Loucy (cell line): ENCODE measurements at regions not wholly inside any gene's neighbourhood (a gene's known extent, or its start where the extent isn't known, plus 50 kb on each side); places are given as distances from the start of the nearest gene placed in this dataset.

Experiments
- H2AFZ ChIP-seq: fragments of 200-600 bp; sonication (generic); 2 replicates; pipeline ENCODE4 v1.6.0; 2016; ENCODE audit warnings: antibody characterized with exemption, mild to moderate bottlenecking, low read length, moderate library complexity
- H3F3A ChIP-seq: fragments of 200-600 bp; 2 replicates; pipeline ENCODE4 v1.6.0; 2016; ENCODE audit warnings: antibody characterized with exemption, low read depth, mild to moderate bottlenecking
- H3K27me3 ChIP-seq: fragments of 200-600 bp; sonication (generic); 2 replicates; pipeline ENCODE4 v1.6.1; 2014; ENCODE audit warnings: low read length, mild to moderate bottlenecking; ENCODE audit not compliant: insufficient read depth, poor library complexity, severe bottlenecking
- H3K36me3 ChIP-seq: fragments of 200-600 bp; sonication (generic); 2 replicates; pipeline ENCODE4 v1.6.1; 2016; ENCODE audit warnings: low read length; ENCODE audit not compliant: insufficient read depth
- H3K4me1 ChIP-seq: fragments of 200-600 bp; sonication (generic); 2 replicates; pipeline ENCODE4 v1.5.1; 2014; ENCODE audit warnings: low read length, mild to moderate bottlenecking; ENCODE audit not compliant: insufficient read depth, poor library complexity, severe bottlenecking
- H3K4me2 ChIP-seq: fragments of 200-600 bp; sonication (generic); 2 replicates; pipeline ENCODE4 v1.6.0; 2014; ENCODE audit warnings: antibody characterized with exemption, low read length, low read depth, mild to moderate bottlenecking; ENCODE audit not compliant: poor library complexity, severe bottlenecking
- H3K4me3 ChIP-seq: fragments of 200-600 bp; sonication (generic); 2 replicates; pipeline ENCODE4 v1.5.1; 2014; ENCODE audit warnings: low read length, mild to moderate bottlenecking, mixed read lengths; ENCODE audit not compliant: poor library complexity, severe bottlenecking
- H3K79me2 ChIP-seq: fragments of 200-600 bp; sonication (generic); 2 replicates; pipeline ENCODE4 v1.6.1; 2014; ENCODE audit warnings: low read length; ENCODE audit not compliant: insufficient read depth
- H3K9ac ChIP-seq: fragments of 200-600 bp; sonication (generic); 2 replicates; pipeline ENCODE4 v1.6.0; 2014; ENCODE audit warnings: mild to moderate bottlenecking, low read depth, low read length, moderate library complexity; ENCODE audit not compliant: poor library complexity, severe bottlenecking
- H3K9me2 ChIP-seq: fragments of 200-600 bp; sonication (generic); replicated peaks from 2 replicates; pipeline ENCODE4 v1.6.1; 2016; ENCODE audit warnings: low read depth, low read length, mixed read lengths
- H3K9me3 ChIP-seq: fragments of 200-600 bp; sonication (generic); 2 replicates; pipeline ENCODE4 v1.6.1; 2014; ENCODE audit warnings: mild to moderate bottlenecking, antibody characterized with exemption, low read length, low read depth; ENCODE audit not compliant: insufficient read depth
- H4K20me1 ChIP-seq: fragments of 200-600 bp; sonication (generic); 2 replicates; pipeline ENCODE4 v1.6.0; 2014; ENCODE audit warnings: antibody characterized with exemption, low read length, mild to moderate bottlenecking; ENCODE audit not compliant: insufficient read depth, poor library complexity, severe bottlenecking
- EZH2phosphoT487 ChIP-seq: fragments of 200-600 bp; IDR thresholded peaks from 2 replicates; pipeline ENCODE4 v1.6.1; 2018; ENCODE audit warnings: antibody characterized with exemption, mild to moderate bottlenecking, moderate library complexity, borderline replicate concordance
- TF ChIP-seq, protein P1 (sequence below): fragments of 200-600 bp; sonication (generic); conservative IDR thresholded peaks from 2 replicates; pipeline ENCODE4 v1.5.1; 2014; ENCODE audit warnings: mild to moderate bottlenecking, antibody characterized with exemption, low read length

DNA sequence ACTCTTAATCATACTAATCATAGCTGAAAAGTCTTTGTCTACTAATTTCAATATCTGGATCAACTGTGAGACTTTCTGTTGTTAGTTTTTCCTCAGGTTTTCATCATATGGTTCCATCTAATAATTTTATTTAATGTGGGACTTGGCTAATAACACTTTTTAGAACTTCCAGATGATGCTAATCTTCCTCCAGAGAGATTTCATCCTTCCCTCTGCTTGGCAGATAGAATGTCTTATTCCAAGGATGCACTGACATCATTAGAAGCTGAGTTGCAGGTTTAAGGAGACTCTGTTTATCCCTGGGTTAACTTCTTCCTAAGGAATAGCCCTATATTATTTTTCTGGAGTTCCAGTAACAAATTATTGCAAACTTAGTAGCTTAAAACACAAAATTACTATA is 325.6 kb downstream of the COG6 start:
- no peaks in the 10 kb centered on the region for H3K9me3 ChIP-seq
- H2AFZ ChIP-seq = no peak overlapping the region
- H3K4me1 ChIP-seq = no peaks in the 10 kb centered on the region
- no peak overlapping the region for H3K4me2 ChIP-seq
- no peak overlapping the region for H3K9ac ChIP-seq
- no peaks in the 10 kb centered on the region for H3K9me2 ChIP-seq
- no peak overlapping the region for H3K4me3 ChIP-seq
- H3K79me2 ChIP-seq = no peaks in the 10 kb centered on the region
- no peak for TF ChIP-seq EZH2phosphoT487
- TF ChIP-seq, protein P1, sequence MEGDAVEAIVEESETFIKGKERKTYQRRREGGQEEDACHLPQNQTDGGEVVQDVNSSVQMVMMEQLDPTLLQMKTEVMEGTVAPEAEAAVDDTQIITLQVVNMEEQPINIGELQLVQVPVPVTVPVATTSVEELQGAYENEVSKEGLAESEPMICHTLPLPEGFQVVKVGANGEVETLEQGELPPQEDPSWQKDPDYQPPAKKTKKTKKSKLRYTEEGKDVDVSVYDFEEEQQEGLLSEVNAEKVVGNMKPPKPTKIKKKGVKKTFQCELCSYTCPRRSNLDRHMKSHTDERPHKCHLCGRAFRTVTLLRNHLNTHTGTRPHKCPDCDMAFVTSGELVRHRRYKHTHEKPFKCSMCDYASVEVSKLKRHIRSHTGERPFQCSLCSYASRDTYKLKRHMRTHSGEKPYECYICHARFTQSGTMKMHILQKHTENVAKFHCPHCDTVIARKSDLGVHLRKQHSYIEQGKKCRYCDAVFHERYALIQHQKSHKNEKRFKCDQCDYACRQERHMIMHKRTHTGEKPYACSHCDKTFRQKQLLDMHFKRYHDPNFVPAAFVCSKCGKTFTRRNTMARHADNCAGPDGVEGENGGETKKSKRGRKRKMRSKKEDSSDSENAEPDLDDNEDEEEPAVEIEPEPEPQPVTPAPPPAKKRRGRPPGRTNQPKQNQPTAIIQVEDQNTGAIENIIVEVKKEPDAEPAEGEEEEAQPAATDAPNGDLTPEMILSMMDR = no peak
- no peaks in the 10 kb centered on the region for H3K27me3 ChIP-seq
- no peaks in the 10 kb centered on the region for H3F3A ChIP-seq
- no peaks in the 10 kb centered on the region for H3K36me3 ChIP-seq
- no peaks in the 10 kb centered on the region for H4K20me1 ChIP-seq

DNA sequence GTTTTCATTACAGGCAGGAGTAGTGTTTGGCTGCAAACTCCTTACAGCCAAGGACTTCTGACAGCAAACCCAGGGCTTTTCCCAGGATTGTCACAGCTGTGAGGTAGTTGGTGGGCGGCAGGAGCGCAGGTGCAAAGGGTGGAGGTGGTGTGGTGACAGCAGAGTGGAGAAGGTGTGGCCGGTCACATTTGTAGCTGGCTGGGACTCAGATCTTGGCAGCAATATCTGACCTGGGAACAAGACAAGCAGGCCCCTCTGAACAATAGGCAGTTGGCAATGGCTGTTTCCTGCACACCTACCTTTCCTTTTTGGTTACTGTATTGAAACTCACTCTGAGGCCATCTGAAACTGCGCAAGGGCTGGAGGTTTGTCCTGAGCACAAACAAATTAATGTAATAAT is 327.3 kb downstream of the COG6 start:
- Histone ChIP-seq H3K4me1 (no peaks in the 10 kb centered on the region), H3K4me3 (no peak overlapping the region), H3K27me3 (no peaks in the 10 kb centered on the region), H4K20me1 (no peaks in the 10 kb centered on the region), H3K9ac (no peak overlapping the region), H3K36me3 (no peaks in the 10 kb centered on the region), H3K9me3 (no peaks in the 10 kb centered on the region), H3K9me2 (no peaks in the 10 kb centered on the region), H3F3A (no peaks in the 10 kb centered on the region), H3K79me2 (no peaks in the 10 kb centered on the region), H3K4me2 (no peak overlapping the region), H2AFZ (no peak overlapping the region)
- no peak for TF ChIP-seq EZH2phosphoT487
- TF ChIP-seq, protein P1 = no peak

DNA sequence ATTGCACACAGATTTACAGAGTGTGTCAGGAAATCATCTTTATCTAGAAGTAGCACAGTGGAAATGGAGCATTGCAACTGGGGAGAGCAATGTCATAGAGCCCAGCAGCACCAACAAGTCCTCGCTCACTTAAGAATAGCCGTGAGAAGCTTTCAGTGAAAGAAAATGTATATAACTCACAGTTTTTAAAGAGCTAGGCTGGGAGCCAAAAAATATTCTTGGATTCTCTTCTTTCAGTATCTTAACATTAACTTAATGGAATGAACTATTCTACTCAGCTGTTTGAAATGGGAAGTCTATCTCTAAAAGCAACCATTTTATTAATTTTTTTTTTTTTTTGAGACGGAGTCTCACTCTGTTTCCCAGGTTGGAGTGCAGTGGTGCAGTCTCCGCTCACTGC is 329.6 kb downstream of the COG6 start:
- H3K27me3 ChIP-seq = no peaks in the 10 kb centered on the region
- no peaks in the 10 kb centered on the region for H3K9me2 ChIP-seq
- no peaks in the 10 kb centered on the region for H3K9me3 ChIP-seq
- H3K4me1 ChIP-seq = no peaks in the 10 kb centered on the region
- no peak overlapping the region for H3K4me2 ChIP-seq
- H3K36me3 ChIP-seq = no peaks in the 10 kb centered on the region
- H3K9ac ChIP-seq = no peak overlapping the region
- H3F3A ChIP-seq = no peaks in the 10 kb centered on the region
- TF ChIP-seq, protein P1 = no peak
- no peak for TF ChIP-seq EZH2phosphoT487
- H4K20me1 ChIP-seq = no peaks in the 10 kb centered on the region
- no peak overlapping the region for H2AFZ ChIP-seq
- no peaks in the 10 kb centered on the region for H3K79me2 ChIP-seq
- H3K4me3 ChIP-seq = no peak overlapping the region
